ENCODE measurements at regions not wholly inside any gene's neighbourhood (a gene's known extent, or its start where the extent isn't known, plus 50 kb on each side); places are given as distances from the start of the nearest gene placed in this dataset.

GRCh38 chr13:74442751-74443150 is 308.5 kb upstream of the KLF12 start:
- Histone ChIP-seq H3K4me3 (ENCODE audit: low read depth, low read length, poor library complexity, severe bottlenecking) (no peak overlapping the region), H3K27ac (ENCODE audit: low read depth, low read length, poor library complexity, severe bottlenecking) (no peak overlapping the region), H3K9me3 (ENCODE audit: low read depth, low read length, poor library complexity, severe bottlenecking) (peaks cover 10% of the 10 kb centered on the region), H3K36me3 (ENCODE audit: insufficient read depth, low read length, poor library complexity, severe bottlenecking) (no peaks in the 10 kb centered on the region), H3K27me3 (replicated peaks; ENCODE audit: insufficient read depth, low read depth, low read length, poor library complexity) (no peaks in the 10 kb centered on the region), H3K4me1 (ENCODE audit: insufficient read depth, low read length, poor library complexity, severe bottlenecking) (no peaks in the 10 kb centered on the region)
- no peak for TF ChIP-seq CTCF (conservative IDR thresholded peaks at IDR 0.05; ENCODE audit: low read depth, low read length)
- TF ChIP-seq EZH2 (IDR thresholded peaks at IDR 0.05; ENCODE audit: borderline replicate concordance, low read depth, low read length, poor library complexity, severe bottlenecking): no peak
- no peak for DNase-seq (ENCODE audit: low spot score)
- intact Hi-C loops (cut with micrococcal nuclease; ENCODE audit: unreplicated experiment): no loop called here
- ChIA-PET POLR2A (ENCODE audit: low non-redundant PET) (no interaction called here), CTCF (no interaction called here)
- BruUV-seq (replicated peaks): no TSS peak

GRCh38 chr13:74438901-74439300 is 304.7 kb upstream of the KLF12 start:
- H3K4me1 ChIP-seq (ENCODE audit: insufficient read depth, low read length, poor library complexity, severe bottlenecking): no peaks in the 10 kb centered on the region
- ChIA-PET CTCF (no interaction called here), POLR2A (ENCODE audit: low non-redundant PET) (no interaction called here)
- H3K9me3 ChIP-seq (ENCODE audit: low read depth, low read length, poor library complexity, severe bottlenecking): peaks cover 10% of the 10 kb centered on the region
- H3K4me3 ChIP-seq (ENCODE audit: low read depth, low read length, poor library complexity, severe bottlenecking): no peak overlapping the region
- BruUV-seq (replicated peaks): no TSS peak
- DNase-seq (ENCODE audit: low spot score): no peak
- H3K27me3 ChIP-seq (replicated peaks; ENCODE audit: insufficient read depth, low read depth, low read length, poor library complexity): no peaks in the 10 kb centered on the region
- intact Hi-C loops (cut with micrococcal nuclease; ENCODE audit: unreplicated experiment): no loop called here
- H3K27ac ChIP-seq (ENCODE audit: low read depth, low read length, poor library complexity, severe bottlenecking): no peak overlapping the region
- no peak for TF ChIP-seq EZH2 (IDR thresholded peaks at IDR 0.05; ENCODE audit: borderline replicate concordance, low read depth, low read length, poor library complexity, severe bottlenecking)
- no peak for TF ChIP-seq CTCF (conservative IDR thresholded peaks at IDR 0.05; ENCODE audit: low read depth, low read length)
- no peaks in the 10 kb centered on the region for H3K36me3 ChIP-seq (ENCODE audit: insufficient read depth, low read length, poor library complexity, severe bottlenecking)

- intact Hi-C loops (cut with micrococcal nuclease; ENCODE audit: unreplicated experiment): no loop called here
- H3K4me1 ChIP-seq (ENCODE audit: insufficient read depth, low read length, poor library complexity, severe bottlenecking): no peaks in the 10 kb centered on the region
- POLR2A ChIA-PET (ENCODE audit: low non-redundant PET): no interaction called here
- BruUV-seq (replicated peaks): no TSS peak
- DNase-seq (ENCODE audit: low spot score): no peak
- H3K27ac ChIP-seq (ENCODE audit: low read depth, low read length, poor library complexity, severe bottlenecking): no peak overlapping the region
- CTCF ChIA-PET: no interaction called here
- no peak overlapping the region for H3K4me3 ChIP-seq (ENCODE audit: low read depth, low read length, poor library complexity, severe bottlenecking)
- no peaks in the 10 kb centered on the region for H3K27me3 ChIP-seq (replicated peaks; ENCODE audit: insufficient read depth, low read depth, low read length, poor library complexity)
- H3K9me3 ChIP-seq (ENCODE audit: low read depth, low read length, poor library complexity, severe bottlenecking): no peaks in the 10 kb centered on the region
- TF ChIP-seq CTCF (conservative IDR thresholded peaks at IDR 0.05; ENCODE audit: low read depth, low read length) (no peak), EZH2 (IDR thresholded peaks at IDR 0.05; ENCODE audit: borderline replicate concordance, low read depth, low read length, poor library complexity, severe bottlenecking) (no peak)
- no peaks in the 10 kb centered on the region for H3K36me3 ChIP-seq (ENCODE audit: insufficient read depth, low read length, poor library complexity, severe bottlenecking)
Measured at GRCh38 chr13:74434782-74435181, 300.6 kb upstream of the KLF12 start.
